ENCODE measurements at regions not wholly inside any gene's neighbourhood (a gene's known extent, or its start where the extent isn't known, plus 50 kb on each side); places are given as distances from the start of the nearest gene placed in this dataset.

- H3K27ac ChIP-seq (ENCODE audit: control insufficient read depth, insufficient read depth) = no peak overlapping the region
- no peaks in the 10 kb centered on the region for H4K20me1 ChIP-seq (ENCODE audit: control insufficient read depth, insufficient read depth)
- H2AFZ ChIP-seq (ENCODE audit: control insufficient read depth, low read depth, low read length) = no peak overlapping the region
- no peaks in the 10 kb centered on the region for H3K4me1 ChIP-seq (ENCODE audit: control insufficient read depth, insufficient read depth, low read length)
- no peaks in the 10 kb centered on the region for H3K9me3 ChIP-seq (replicated peaks; ENCODE audit: control insufficient read depth, insufficient read depth, low read length)
- WGBS (ENCODE audit: insufficient coverage, insufficient replicate concordance, low lambda C conversion rate, missing lambda C conversion rate) = 5% methylated on average over 10 of the region's 10 CpGs
- CTCF ChIA-PET = no interaction called here
- POLR2A ChIA-PET = no interaction called here
- no peaks in the 10 kb centered on the region for H3K79me2 ChIP-seq (ENCODE audit: control insufficient read depth, insufficient read depth, low read length)
- no peak for FAIRE-seq
- H3K4me3 ChIP-seq = no peak overlapping the region
- no peak for TF ChIP-seq SIX5 (IDR thresholded peaks at IDR 0.05; ENCODE audit: low read depth, low read length, severe bottlenecking)
- no peak for TF ChIP-seq MEF2A (IDR thresholded peaks at IDR 0.05; ENCODE audit: insufficient read depth, low read depth, low read length)
- no peak for TF ChIP-seq STAT3 (IDR thresholded peaks at IDR 0.05; ENCODE audit: low read depth, low read length)
- TF ChIP-seq IKZF2 (IDR thresholded peaks at IDR 0.05) = no peak
- TF ChIP-seq, protein P1, sequence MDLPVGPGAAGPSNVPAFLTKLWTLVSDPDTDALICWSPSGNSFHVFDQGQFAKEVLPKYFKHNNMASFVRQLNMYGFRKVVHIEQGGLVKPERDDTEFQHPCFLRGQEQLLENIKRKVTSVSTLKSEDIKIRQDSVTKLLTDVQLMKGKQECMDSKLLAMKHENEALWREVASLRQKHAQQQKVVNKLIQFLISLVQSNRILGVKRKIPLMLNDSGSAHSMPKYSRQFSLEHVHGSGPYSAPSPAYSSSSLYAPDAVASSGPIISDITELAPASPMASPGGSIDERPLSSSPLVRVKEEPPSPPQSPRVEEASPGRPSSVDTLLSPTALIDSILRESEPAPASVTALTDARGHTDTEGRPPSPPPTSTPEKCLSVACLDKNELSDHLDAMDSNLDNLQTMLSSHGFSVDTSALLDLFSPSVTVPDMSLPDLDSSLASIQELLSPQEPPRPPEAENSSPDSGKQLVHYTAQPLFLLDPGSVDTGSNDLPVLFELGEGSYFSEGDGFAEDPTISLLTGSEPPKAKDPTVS (IDR thresholded peaks at IDR 0.05; ENCODE audit: low read depth, low read length) = no peak
- TF ChIP-seq SREBF2 (IDR thresholded peaks at IDR 0.05; ENCODE audit: low read length) = no peak
- no peak for TF ChIP-seq ZNF622 (IDR thresholded peaks at IDR 0.05)
- TF ChIP-seq, protein P2, sequence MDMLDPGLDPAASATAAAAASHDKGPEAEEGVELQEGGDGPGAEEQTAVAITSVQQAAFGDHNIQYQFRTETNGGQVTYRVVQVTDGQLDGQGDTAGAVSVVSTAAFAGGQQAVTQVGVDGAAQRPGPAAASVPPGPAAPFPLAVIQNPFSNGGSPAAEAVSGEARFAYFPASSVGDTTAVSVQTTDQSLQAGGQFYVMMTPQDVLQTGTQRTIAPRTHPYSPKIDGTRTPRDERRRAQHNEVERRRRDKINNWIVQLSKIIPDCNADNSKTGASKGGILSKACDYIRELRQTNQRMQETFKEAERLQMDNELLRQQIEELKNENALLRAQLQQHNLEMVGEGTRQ (IDR thresholded peaks at IDR 0.05; ENCODE audit: borderline replicate concordance, low read depth, low read length) = no peak
- no peak for TF ChIP-seq TBL1XR1 (IDR thresholded peaks at IDR 0.05; ENCODE audit: low read depth, low read length)
- TF ChIP-seq HCFC1 (IDR thresholded peaks at IDR 0.05; ENCODE audit: low read length) = no peak
- TF ChIP-seq SREBF1 (IDR thresholded peaks at IDR 0.05; ENCODE audit: low read length) = no peak
- TF ChIP-seq RUNX3 (IDR thresholded peaks at IDR 0.05; ENCODE audit: low read length) = no peak
- TF ChIP-seq FOXM1 (IDR thresholded peaks at IDR 0.05; ENCODE audit: low read depth, low read length) = no peak
- TF ChIP-seq GABPA (IDR thresholded peaks at IDR 0.05; ENCODE audit: low read depth) = no peak
- TF ChIP-seq, protein P3, sequence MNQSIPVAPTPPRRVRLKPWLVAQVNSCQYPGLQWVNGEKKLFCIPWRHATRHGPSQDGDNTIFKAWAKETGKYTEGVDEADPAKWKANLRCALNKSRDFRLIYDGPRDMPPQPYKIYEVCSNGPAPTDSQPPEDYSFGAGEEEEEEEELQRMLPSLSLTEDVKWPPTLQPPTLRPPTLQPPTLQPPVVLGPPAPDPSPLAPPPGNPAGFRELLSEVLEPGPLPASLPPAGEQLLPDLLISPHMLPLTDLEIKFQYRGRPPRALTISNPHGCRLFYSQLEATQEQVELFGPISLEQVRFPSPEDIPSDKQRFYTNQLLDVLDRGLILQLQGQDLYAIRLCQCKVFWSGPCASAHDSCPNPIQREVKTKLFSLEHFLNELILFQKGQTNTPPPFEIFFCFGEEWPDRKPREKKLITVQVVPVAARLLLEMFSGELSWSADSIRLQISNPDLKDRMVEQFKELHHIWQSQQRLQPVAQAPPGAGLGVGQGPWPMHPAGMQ (IDR thresholded peaks at IDR 0.05; ENCODE audit: borderline replicate concordance) = no peak
- no peak for TF ChIP-seq JUNB (IDR thresholded peaks at IDR 0.05)
- no peaks in the 10 kb centered on the region for H3K27me3 ChIP-seq (replicated peaks in 1 of 2; ENCODE audit: control insufficient read depth in 2 of 2, insufficient read depth in 2 of 2, low read length in 1 of 2)
- H3K4me2 ChIP-seq (ENCODE audit: control insufficient read depth, insufficient read depth) = no peak overlapping the region
- RAD21 ChIA-PET (ENCODE audit: unreplicated experiment) = no interaction called here
- DNase-seq (ENCODE audit: low read depth, low spot score) = no peak
- in situ Hi-C loops (cut with MboI) (no loop called here), intact Hi-C loops (cut with micrococcal nuclease; ENCODE audit: unreplicated experiment) (no loop called here)
- no TSS peak for BruUV-seq (replicated peaks)
- no peak overlapping the region for H3K9ac ChIP-seq (ENCODE audit: control insufficient read depth, insufficient read depth, low read length)
- ATAC-seq = no peak
- SMC1A ChIA-PET (ENCODE audit: uncharacterized antibody, unreplicated experiment) = no interaction called here
- no peaks in the 10 kb centered on the region for H3K36me3 ChIP-seq (ENCODE audit: control insufficient read depth in 2 of 2, insufficient read depth in 2 of 2, low read length in 1 of 2)
Observed at GRCh38 chr15:91611561-91612323, 241.8 kb upstream of the SLCO3A1 start.
